Esophagus muscularis mucosa (tissue), 4 donors: ENCODE measurements at regions not wholly inside any gene's neighbourhood (a gene's known extent, or its start where the extent isn't known, plus 50 kb on each side); places are given as distances from the start of the nearest gene placed in this dataset.

Source experiments
- DNase-seq: peaks from one replicate; pipeline ENCODE4 v3.0.0-alpha.2; 2017; ENCODE audit errors: extremely low spot score
- H3K27ac ChIP-seq, 4 donors: fragments of 200-600 bp; sonication (generic); replicated peaks in 1 of 4; 1 replicate in 3 of 4; 2 replicates in 1 of 4; pipeline ENCODE4 v1.5.1; 2016 to 2019; ENCODE audit warnings: mild to moderate bottlenecking in 1 of 4
- H3K27me3 ChIP-seq, 4 donors: fragments of 200-600 bp; sonication (generic); one replicate each; pipeline versions ENCODE4 v1.5.1 to v1.6.0; 2016 to 2019
- H3K36me3 ChIP-seq, 4 donors: fragments of 200-600 bp; sonication (generic); one replicate each; pipeline ENCODE4 v1.5.1; 2016 to 2019
- H3K4me1 ChIP-seq, 4 donors: fragments of 200-600 bp; sonication (generic); one replicate each; pipeline ENCODE4 v1.5.1; 2016 to 2019
- H3K4me3 ChIP-seq, 4 donors: fragments of 200-600 bp; sonication (generic); 1 replicate in 2 of 4; 2 replicates in 2 of 4; pipeline ENCODE4 v1.5.1; 2016 to 2019; ENCODE audit warnings: mild to moderate bottlenecking in 4 of 4, moderate library complexity in 1 of 4
- H3K9me3 ChIP-seq, 4 donors: fragments of 200-600 bp; sonication (generic); 1 replicate in 3 of 4; 2 replicates in 1 of 4; pipeline ENCODE4 v1.5.1; 2016 to 2019
- CTCF ChIP-seq, 3 experiments: fragments of 200-600 bp in 2 of 3; fragments of 450-650 bp in 1 of 3; sonication (generic) in 2 of 3; IDR thresholded peaks; one replicate each; pipeline ENCODE4 v1.5.1; 2017 to 2019; ENCODE audit warnings: antibody characterized with exemption in 3 of 3, mild to moderate bottlenecking in 2 of 3, moderate library complexity in 1 of 3
- EP300 ChIP-seq: sonication (generic); formaldehyde crosslinking; IDR thresholded peaks from one replicate; pipeline ENCODE4 v1.6.1; 2017; ENCODE audit warnings: antibody characterized with exemption
- POLR2A ChIP-seq: fragments of 450-650 bp; IDR thresholded peaks from one replicate; pipeline ENCODE4 v1.6.1; 2017; ENCODE audit warnings: antibody characterized with exemption, moderate library complexity, mild to moderate bottlenecking, low read depth
- POLR2AphosphoS5 ChIP-seq, 2 donors: sonication (generic); formaldehyde crosslinking; IDR thresholded peaks; one replicate each; pipeline ENCODE4 v1.6.1; 2017; ENCODE audit warnings: antibody characterized with exemption in 2 of 2
- WGBS: methylation state at CpG from one replicate; pipeline ENCODE4 v1.1.5; 2018; 5-methylcytosine and 5-hydroxymethylcytosine counted together
- intact Hi-C: fragments of 100-400 bp; cut with DNase I; formaldehyde crosslinking; loops from one replicate; pipeline ENCODE4 v1.15.1; 2023

GRCh38 chr5:101976933-101977332 lies 319.2 kb downstream of the SLCO4C1 start:
- intact Hi-C loops: no loop called here
- Histone ChIP-seq H3K9me3 (no peaks in the 10 kb centered on the region), H3K36me3 (no peaks in the 10 kb centered on the region), H3K27ac (no peak overlapping the region), H3K4me1 (no peaks in the 10 kb centered on the region), H3K27me3 (no peaks in the 10 kb centered on the region), H3K4me3 (no peak overlapping the region)
- DNase-seq: no peak
- TF ChIP-seq CTCF (IDR thresholded peaks at IDR 0.05) (no peak), POLR2A (no peak), POLR2AphosphoS5 (IDR thresholded peaks at IDR 0.05) (no peak), EP300 (no peak)

GRCh38 chr5:101969742-101970141 lies 326.3 kb downstream of the SLCO4C1 start:
- 18% methylated on average over 1 of the region's 1 CpG for WGBS

GRCh38 chr5:101966476-101966875 lies 329.6 kb downstream of the SLCO4C1 start:
- intact Hi-C loops: no loop called here
- no peaks in the 10 kb centered on the region for H3K9me3 ChIP-seq
- no peak for TF ChIP-seq POLR2A
- no peak for TF ChIP-seq POLR2AphosphoS5 (IDR thresholded peaks at IDR 0.05)
- no peak for TF ChIP-seq EP300
- no peak for TF ChIP-seq CTCF (IDR thresholded peaks at IDR 0.05)
- 95% methylated on average over 2 of the region's 2 CpGs for WGBS
- DNase-seq: no peak
- H3K27me3 ChIP-seq: no peaks in the 10 kb centered on the region
- H3K36me3 ChIP-seq: no peaks in the 10 kb centered on the region
- H3K4me1 ChIP-seq: peaks cover 0 to 6% (median 0%) of the 10 kb centered on the region in 4 donors
- H3K27ac ChIP-seq: no peak overlapping the region
- no peak overlapping the region for H3K4me3 ChIP-seq

More at GRCh38 chr5:101969742-101970141, 326.3 kb downstream of the SLCO4C1 start:
- no peak for TF ChIP-seq POLR2A
- no peak for TF ChIP-seq EP300
- no peak for TF ChIP-seq POLR2AphosphoS5 (IDR thresholded peaks at IDR 0.05)
- H3K4me1 ChIP-seq: peaks cover 0 to 6% (median 0%) of the 10 kb centered on the region in 4 donors
- H3K27ac ChIP-seq: no peak overlapping the region
- H3K36me3 ChIP-seq: no peaks in the 10 kb centered on the region
- H3K27me3 ChIP-seq: no peaks in the 10 kb centered on the region
- H3K9me3 ChIP-seq: no peaks in the 10 kb centered on the region
- DNase-seq: no peak
- H3K4me3 ChIP-seq: no peak overlapping the region
- intact Hi-C loops: no loop called here

GRCh38 chr5:101955891-101956290 lies 340.2 kb downstream of the SLCO4C1 start:
- Histone ChIP-seq H3K27ac (no peak overlapping the region), H3K4me1 (no peaks in the 10 kb centered on the region), H3K9me3 (no peaks in the 10 kb centered on the region), H3K36me3 (no peaks in the 10 kb centered on the region), H3K27me3 (no peaks in the 10 kb centered on the region), H3K4me3 (no peak overlapping the region)
- TF ChIP-seq EP300: no peak
- TF ChIP-seq POLR2A: no peak
- no peak for TF ChIP-seq CTCF (IDR thresholded peaks at IDR 0.05)
- no peak for TF ChIP-seq POLR2AphosphoS5 (IDR thresholded peaks at IDR 0.05)
- intact Hi-C loops: no loop called here
- WGBS: 45% methylated on average over 1 of the region's 1 CpG
- DNase-seq: no peak

GRCh38 chr5:101950019-101950418 lies 346.1 kb downstream of the SLCO4C1 start:
- intact Hi-C loops: no loop called here
- TF ChIP-seq EP300 (no peak), POLR2AphosphoS5 (IDR thresholded peaks at IDR 0.05) (no peak), CTCF (IDR thresholded peaks at IDR 0.05) (no peak), POLR2A (no peak)
- no peak overlapping the region for H3K4me3 ChIP-seq
- no peak overlapping the region for H3K27ac ChIP-seq
- no peaks in the 10 kb centered on the region for H3K9me3 ChIP-seq
- no peaks in the 10 kb centered on the region for H3K4me1 ChIP-seq
- no peaks in the 10 kb centered on the region for H3K27me3 ChIP-seq
- DNase-seq: no peak
- H3K36me3 ChIP-seq: no peaks in the 10 kb centered on the region
